IMR-90 (cell line): ENCODE measurements at regions not wholly inside any gene's neighbourhood (a gene's known extent, or its start where the extent isn't known, plus 50 kb on each side); places are given as distances from the start of the nearest gene placed in this dataset.

Source experiments
- BHLHE40 ChIP-seq: fragments of 150-350 bp; IDR thresholded peaks from 2 replicates; pipeline ENCODE4 v1.6.1; 2016; ENCODE audit warnings: mild to moderate bottlenecking, low read depth, low read length
- CEBPB ChIP-seq: IDR thresholded peaks from 2 replicates; pipeline ENCODE4 v1.6.1; 2012; ENCODE audit warnings: low read depth, low read length, improper control_type of control experiment
- CHD1 ChIP-seq: IDR thresholded peaks from 2 replicates; pipeline ENCODE4 v1.6.1; 2012; ENCODE audit warnings: low read depth, low read length, improper control_type of control experiment
- MAFK ChIP-seq: IDR thresholded peaks from 2 replicates; pipeline ENCODE4 v1.6.1; 2012; ENCODE audit warnings: low read depth, low read length, improper control_type of control experiment
- MAZ ChIP-seq: IDR thresholded peaks from 2 replicates; pipeline ENCODE4 v1.6.1; 2012; ENCODE audit warnings: low read depth, mild to moderate bottlenecking, low read length, improper control_type of control experiment, moderate library complexity, borderline replicate concordance
- MXI1 ChIP-seq: IDR thresholded peaks from 2 replicates; pipeline ENCODE4 v1.6.1; 2012; ENCODE audit warnings: low read depth, mild to moderate bottlenecking, low read length, moderate library complexity, borderline replicate concordance
- POLR2A ChIP-seq: IDR thresholded peaks from 2 replicates; pipeline ENCODE4 v1.6.1; 2012; ENCODE audit warnings: mild to moderate bottlenecking, low read depth, low read length
- SMC3 ChIP-seq: fragments of 150-350 bp; IDR thresholded peaks from 2 replicates; pipeline ENCODE4 v1.6.1; 2016; ENCODE audit warnings: low read depth, mild to moderate bottlenecking, antibody characterized with exemption, low read length, moderate library complexity
- TF ChIP-seq, protein P1 (sequence below): conservative IDR thresholded peaks from 2 replicates; pipeline ENCODE4 v1.5.1; 2012; ENCODE audit warnings: mild to moderate bottlenecking, low read depth, low read length, improper control_type of control experiment
- TF ChIP-seq, protein P2 (sequence below): fragments of 150-350 bp; IDR thresholded peaks from 2 replicates; pipeline ENCODE4 v1.6.1; 2016; ENCODE audit warnings: low read depth, mild to moderate bottlenecking, low read length, moderate library complexity, borderline replicate concordance

DNA sequence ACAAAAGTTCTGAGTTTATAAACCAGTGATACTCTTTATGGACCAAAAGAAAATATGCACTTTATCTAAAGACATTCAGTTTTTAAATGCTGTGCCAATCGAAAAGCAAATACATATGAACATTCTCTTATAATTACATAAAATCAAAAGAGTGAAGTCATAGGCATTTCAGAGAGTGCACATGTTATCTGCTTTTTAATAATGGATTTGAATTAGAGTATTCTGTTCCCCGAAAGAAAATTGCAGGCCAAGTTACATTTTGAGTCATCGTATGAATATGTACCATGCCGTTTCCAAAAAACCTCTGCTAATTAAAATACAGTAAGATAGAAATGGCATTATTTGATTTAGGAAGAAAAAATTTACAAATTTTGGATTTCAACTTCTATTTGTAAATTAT is 565.7 kb downstream of the ZEB2 start:
- TF ChIP-seq BHLHE40 (no peak), MXI1 (no peak), POLR2A (no peak), CHD1 (no peak), CEBPB (no peak), SMC3 (no peak), MAZ (no peak), MAFK (no peak)
- TF ChIP-seq, protein P1, sequence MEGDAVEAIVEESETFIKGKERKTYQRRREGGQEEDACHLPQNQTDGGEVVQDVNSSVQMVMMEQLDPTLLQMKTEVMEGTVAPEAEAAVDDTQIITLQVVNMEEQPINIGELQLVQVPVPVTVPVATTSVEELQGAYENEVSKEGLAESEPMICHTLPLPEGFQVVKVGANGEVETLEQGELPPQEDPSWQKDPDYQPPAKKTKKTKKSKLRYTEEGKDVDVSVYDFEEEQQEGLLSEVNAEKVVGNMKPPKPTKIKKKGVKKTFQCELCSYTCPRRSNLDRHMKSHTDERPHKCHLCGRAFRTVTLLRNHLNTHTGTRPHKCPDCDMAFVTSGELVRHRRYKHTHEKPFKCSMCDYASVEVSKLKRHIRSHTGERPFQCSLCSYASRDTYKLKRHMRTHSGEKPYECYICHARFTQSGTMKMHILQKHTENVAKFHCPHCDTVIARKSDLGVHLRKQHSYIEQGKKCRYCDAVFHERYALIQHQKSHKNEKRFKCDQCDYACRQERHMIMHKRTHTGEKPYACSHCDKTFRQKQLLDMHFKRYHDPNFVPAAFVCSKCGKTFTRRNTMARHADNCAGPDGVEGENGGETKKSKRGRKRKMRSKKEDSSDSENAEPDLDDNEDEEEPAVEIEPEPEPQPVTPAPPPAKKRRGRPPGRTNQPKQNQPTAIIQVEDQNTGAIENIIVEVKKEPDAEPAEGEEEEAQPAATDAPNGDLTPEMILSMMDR = no peak
- TF ChIP-seq, protein P2, sequence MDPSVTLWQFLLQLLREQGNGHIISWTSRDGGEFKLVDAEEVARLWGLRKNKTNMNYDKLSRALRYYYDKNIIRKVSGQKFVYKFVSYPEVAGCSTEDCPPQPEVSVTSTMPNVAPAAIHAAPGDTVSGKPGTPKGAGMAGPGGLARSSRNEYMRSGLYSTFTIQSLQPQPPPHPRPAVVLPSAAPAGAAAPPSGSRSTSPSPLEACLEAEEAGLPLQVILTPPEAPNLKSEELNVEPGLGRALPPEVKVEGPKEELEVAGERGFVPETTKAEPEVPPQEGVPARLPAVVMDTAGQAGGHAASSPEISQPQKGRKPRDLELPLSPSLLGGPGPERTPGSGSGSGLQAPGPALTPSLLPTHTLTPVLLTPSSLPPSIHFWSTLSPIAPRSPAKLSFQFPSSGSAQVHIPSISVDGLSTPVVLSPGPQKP = no peak
